Endodermal cell (in vitro differentiated cells): ENCODE measurements at regions not wholly inside any gene's neighbourhood (a gene's known extent, or its start where the extent isn't known, plus 50 kb on each side); places are given as distances from the start of the nearest gene placed in this dataset.
"Not testable (repeated sequence)": the region's sequence is repeated elsewhere in the genome, so short reads cannot be mapped to it uniquely, and the experiment has no call there.

ENCODE experiments used
- DNase-seq: peaks from one replicate; pipeline ENCODE4 v3.0.0-alpha.2; 2017
- H3K27ac ChIP-seq: 2 replicates; pipeline ENCODE4 v1.5.1; 2013; ENCODE audit warnings: mild to moderate bottlenecking, low read depth, low read length, moderate library complexity
- H3K27me3 ChIP-seq: 2 replicates; pipeline ENCODE4 v1.6.1; 2013; ENCODE audit warnings: mild to moderate bottlenecking, low read length, moderate library complexity; ENCODE audit not compliant: insufficient read depth, control insufficient read depth, poor library complexity, severe bottlenecking
- H3K36me3 ChIP-seq: 2 replicates; pipeline ENCODE4 v1.7.0; 2013; ENCODE audit warnings: mild to moderate bottlenecking, low read length, moderate library complexity; ENCODE audit not compliant: control insufficient read depth, insufficient read depth
- H3K4me1 ChIP-seq: one replicate; pipeline ENCODE4 v1.7.0; 2013; ENCODE audit warnings: low read length; ENCODE audit not compliant: control insufficient read depth, insufficient read depth
- H3K4me3 ChIP-seq: 2 replicates; pipeline ENCODE4 v1.5.1; 2013; ENCODE audit warnings: mild to moderate bottlenecking, low read length, moderate library complexity
- H3K9ac ChIP-seq: 2 replicates; pipeline ENCODE4 v1.6.1; 2013; ENCODE audit warnings: mild to moderate bottlenecking, low read length, moderate library complexity; ENCODE audit not compliant: poor library complexity, severe bottlenecking; ENCODE audit errors: extremely low read depth
- H3K9me3 ChIP-seq: 2 replicates; pipeline ENCODE4 v1.6.1; 2013; ENCODE audit warnings: mild to moderate bottlenecking, low read length, moderate library complexity; ENCODE audit not compliant: control insufficient read depth
- H3K27ac Mint-ChIP-seq: 2 replicates; pipeline ENCODE4 v1.8.0; 2020; ENCODE audit warnings: mixed read lengths
- H3K27me3 Mint-ChIP-seq: 2 replicates; pipeline ENCODE4 v1.8.0; 2021; ENCODE audit warnings: mild to moderate bottlenecking, mixed read lengths; ENCODE audit not compliant: insufficient read depth
- H3K36me3 Mint-ChIP-seq: 2 replicates; pipeline ENCODE4 v1.8.0; 2020; ENCODE audit warnings: low read depth, mixed read lengths
- H3K4me1 Mint-ChIP-seq: 2 replicates; pipeline ENCODE4 v1.8.0; 2020; ENCODE audit warnings: mixed read lengths
- H3K4me3 Mint-ChIP-seq: 2 replicates; pipeline ENCODE4 v1.8.0; 2020; ENCODE audit warnings: mild to moderate bottlenecking, moderate library complexity, mixed read lengths
- H3K9me3 Mint-ChIP-seq: 2 replicates; pipeline ENCODE4 v1.8.0; 2020; ENCODE audit warnings: mild to moderate bottlenecking, mixed read lengths
- CTCF ChIP-seq: fragments of 200-600 bp; sonication (generic); conservative IDR thresholded peaks from 2 replicates; pipeline ENCODE4 v1.5.0; 2021; ENCODE audit warnings: antibody characterized with exemption, mild to moderate bottlenecking
- WGBS, 2 experiments: methylation state at CpG; one replicate each; pipeline versions ENCODE4 v1.1.5 to v1.1.7; 2013; ENCODE audit warnings: missing lambda C conversion rate in 2 of 2, mixed read lengths in 1 of 2; ENCODE audit not compliant: insufficient coverage in 1 of 2, insufficient read length in 1 of 2; 5-methylcytosine and 5-hydroxymethylcytosine counted together

- H3K9me3 ChIP-seq, result no peaks in the 10 kb centered on the region
- Mint-ChIP-seq H3K27me3 (no peaks in the 10 kb centered on the region), H3K27ac (no peak overlapping the region), H3K4me3 (no peak overlapping the region), H3K36me3 (no peaks in the 10 kb centered on the region), H3K9me3 (no peaks in the 10 kb centered on the region), H3K4me1 (no peaks in the 10 kb centered on the region)
- no peaks in the 10 kb centered on the region for H3K4me1 ChIP-seq
- no peak overlapping the region for H3K4me3 ChIP-seq
- no peak for TF ChIP-seq CTCF
- no peak overlapping the region for H3K9ac ChIP-seq
- no peak for DNase-seq
- no peaks in the 10 kb centered on the region for H3K36me3 ChIP-seq
- H3K27me3 ChIP-seq, result no peaks in the 10 kb centered on the region
- WGBS, 2 experiments, result 75 to 86% methylated on average over 4 to 10 of the region's 10 CpGs
- no peak overlapping the region for H3K27ac ChIP-seq
Measured at GRCh38 chr7:156378806-156379205, 261.8 kb upstream of the RNF32 start.

- no peaks in the 10 kb centered on the region for H3K36me3 ChIP-seq
- H3K4me1 ChIP-seq, result no peaks in the 10 kb centered on the region
- peaks cover 8% of the 10 kb centered on the region for H3K9me3 Mint-ChIP-seq
- TF ChIP-seq CTCF, result no peak
- 89 to 90% methylated on average over 7 of the region's 7 CpGs for WGBS, 2 experiments
- no peak overlapping the region for H3K4me3 ChIP-seq
- no peaks in the 10 kb centered on the region for H3K4me1 Mint-ChIP-seq
- no peak overlapping the region for H3K4me3 Mint-ChIP-seq
- no peaks in the 10 kb centered on the region for H3K27me3 Mint-ChIP-seq
- H3K27me3 ChIP-seq, result no peaks in the 10 kb centered on the region
- H3K9me3 ChIP-seq, result peaks cover 7% of the 10 kb centered on the region
- no peak overlapping the region for H3K27ac Mint-ChIP-seq
- no peak for DNase-seq
- no peaks in the 10 kb centered on the region for H3K36me3 Mint-ChIP-seq
- H3K9ac ChIP-seq, result no peak overlapping the region
- no peak overlapping the region for H3K27ac ChIP-seq
Measured at GRCh38 chr7:156376317-156376716, 264.3 kb upstream of the RNF32 start.

GRCh38 chr7:156374335-156374734 is 266.2 kb upstream of the RNF32 start:
- H3K9me3 Mint-ChIP-seq, result peaks cover 18% of the 10 kb centered on the region
- H3K4me1 Mint-ChIP-seq, result no peaks in the 10 kb centered on the region
- Histone ChIP-seq H3K4me1 (no peaks in the 10 kb centered on the region), H3K27ac (no peak overlapping the region), H3K9me3 (peaks cover 9% of the 10 kb centered on the region), H3K9ac (no peak overlapping the region), H3K27me3 (no peaks in the 10 kb centered on the region), H3K36me3 (no peaks in the 10 kb centered on the region), H3K4me3 (no peak overlapping the region)
- H3K36me3 Mint-ChIP-seq, result no peaks in the 10 kb centered on the region
- 90 to 93% methylated on average over 3 to 4 of the region's 4 CpGs for WGBS, 2 experiments
- no peak overlapping the region for H3K27ac Mint-ChIP-seq
- TF ChIP-seq CTCF, result no peak
- H3K27me3 Mint-ChIP-seq, result no peaks in the 10 kb centered on the region
- H3K4me3 Mint-ChIP-seq, result no peak overlapping the region
- no peak for DNase-seq

GRCh38 chr7:156369929-156370328 is 270.6 kb upstream of the RNF32 start:
- not testable (repeated sequence) for H3K9ac ChIP-seq, H3K27ac Mint-ChIP-seq, DNase-seq, H3K4me3 ChIP-seq, H3K27me3 Mint-ChIP-seq, H3K4me1 Mint-ChIP-seq, H3K27ac ChIP-seq, H3K36me3 ChIP-seq, H3K4me3 Mint-ChIP-seq, H3K27me3 ChIP-seq, H3K9me3 ChIP-seq, H3K4me1 ChIP-seq, H3K36me3 Mint-ChIP-seq
- 88 to 100% methylated on average over 2 to 5 of the region's 6 CpGs for WGBS, 2 experiments
- H3K9me3 Mint-ChIP-seq, result peaks cover 18% of the 10 kb centered on the region
